ENCODE measurements at regions not wholly inside any gene's neighbourhood (a gene's known extent, or its start where the extent isn't known, plus 50 kb on each side); places are given as distances from the start of the nearest gene placed in this dataset.

GRCh38 chrX:84933956-84934556 lies 69.6 kb upstream of the APOOL start:
- WGBS, 2 experiments (ENCODE audit: extremely low coverage in 1 of 2, insufficient coverage in 1 of 2, insufficient read length in 1 of 2, insufficient replicate concordance in 2 of 2, low coverage in 1 of 2, low lambda C conversion rate in 2 of 2, missing lambda C conversion rate in 1 of 2): 95% methylated on average over 11 of the region's 46 CpGs; no CpG with 5 or more reads in 1 of the 2 experiments
- no peak overlapping the region for H2BK15ac ChIP-seq (ENCODE audit: low read length)
- no peaks in the 10 kb centered on the region for H4K20me1 ChIP-seq (replicated peaks in 1 of 2; ENCODE audit: control insufficient read depth in 1 of 2, insufficient read depth in 2 of 2, low read length in 2 of 2)
- ChIA-PET POLR2A (ENCODE audit: partially characterized antibody) (no interaction called here), CTCF (ENCODE audit: partially characterized antibody) (no interaction called here)
- no peak overlapping the region for H4K8ac ChIP-seq (ENCODE audit: extremely low read depth, insufficient read depth, low read length)
- H3K79me2 ChIP-seq (ENCODE audit: control insufficient read depth in 1 of 2, insufficient read depth in 2 of 2, low read length in 2 of 2): no peaks in the 10 kb centered on the region
- no peaks in the 10 kb centered on the region for H3K9me3 ChIP-seq (ENCODE audit: insufficient read depth in 2 of 2, low read depth in 1 of 2, low read length in 1 of 2)
- H3K4me2 ChIP-seq (ENCODE audit: insufficient read depth in 1 of 2, low read depth in 2 of 2, low read length in 2 of 2): no peak overlapping the region
- no peaks in the 10 kb centered on the region for H3K23me2 ChIP-seq (ENCODE audit: low read depth, low read length)
- no peak overlapping the region for H2BK12ac ChIP-seq (ENCODE audit: low read depth, low read length)
- H2BK20ac ChIP-seq (ENCODE audit: low read length): no peak overlapping the region
- H3K79me1 ChIP-seq (ENCODE audit: low read depth, low read length): no peaks in the 10 kb centered on the region
- FAIRE-seq (no peak), DNase-seq (ENCODE audit: low read depth in 1 of 2, low spot score in 2 of 2) (no peak)
- H3K9ac ChIP-seq (replicated peaks in 1 of 4; ENCODE audit: extremely low read depth in 1 of 4, low read depth in 3 of 4, low read length in 3 of 4): no peak overlapping the region
- no peak overlapping the region for H3K14ac ChIP-seq (ENCODE audit: insufficient read length)
- H3K27me3 ChIP-seq (replicated peaks in 1 of 4; ENCODE audit: control insufficient read depth in 3 of 4, extremely low read depth in 1 of 4, insufficient read depth in 3 of 4, low read length in 3 of 4): no peaks in the 10 kb centered on the region
- H3K56ac ChIP-seq (replicated peaks; ENCODE audit: insufficient read length, low read depth, low read length): no peak overlapping the region
- H3K27ac ChIP-seq (ENCODE audit: low read depth, low read length): no peak overlapping the region
- H3K36me3 ChIP-seq (ENCODE audit: control insufficient read depth in 2 of 4, insufficient read depth in 4 of 4, low read length in 3 of 4): no peaks in the 10 kb centered on the region
- no peak overlapping the region for H3K4me3 ChIP-seq (ENCODE audit: extremely low read depth in 1 of 4, insufficient read depth in 2 of 4, low read depth in 3 of 4, low read length in 4 of 4)
- H3K4me1 ChIP-seq (replicated peaks in 1 of 4; ENCODE audit: control insufficient read depth in 3 of 4, insufficient read depth in 4 of 4, low read length in 3 of 4): no peaks in the 10 kb centered on the region
- no peak overlapping the region for H3K18ac ChIP-seq (ENCODE audit: extremely low read depth, low read length)
- H4K91ac ChIP-seq (replicated peaks; ENCODE audit: insufficient read length, low read length): no peak overlapping the region
- no peak overlapping the region for H4K5ac ChIP-seq (ENCODE audit: insufficient read length, low read depth, low read length)
- no peak overlapping the region for H3K23ac ChIP-seq (ENCODE audit: insufficient read length)
- no peak overlapping the region for H2BK5ac ChIP-seq (ENCODE audit: low read depth, low read length)
- no peak overlapping the region for H2AFZ ChIP-seq (ENCODE audit: low read length)
- H3K4ac ChIP-seq (replicated peaks; ENCODE audit: insufficient read length, low read depth, low read length): no peak overlapping the region
- H2AK5ac ChIP-seq (ENCODE audit: low read depth, low read length): no peak overlapping the region
- no peak overlapping the region for H2BK120ac ChIP-seq (replicated peaks; ENCODE audit: low read depth, low read length)
- TF ChIP-seq CBX5 (IDR thresholded peaks at IDR 0.05; ENCODE audit: low read depth, low read length): no peak
- TF ChIP-seq ZNF274 (IDR thresholded peaks at IDR 0.05; ENCODE audit: borderline replicate concordance, extremely low read depth, low read length): no peak
- no peak for TF ChIP-seq GTF2F1 (IDR thresholded peaks at IDR 0.05; ENCODE audit: borderline replicate concordance, low read depth, low read length)
- TF ChIP-seq CHD1 (IDR thresholded peaks at IDR 0.05; ENCODE audit: low read depth, low read length): no peak
- TF ChIP-seq SP2 (IDR thresholded peaks at IDR 0.05; ENCODE audit: low read length): no peak
- TF ChIP-seq SRF (IDR thresholded peaks at IDR 0.05; ENCODE audit: low read depth, low read length): no peak
- TF ChIP-seq TAF1 (IDR thresholded peaks at IDR 0.05; ENCODE audit: low read depth, low read length): no peak
- TF ChIP-seq USF2 (IDR thresholded peaks at IDR 0.05; ENCODE audit: low read length): no peak
- TF ChIP-seq HDAC2 (IDR thresholded peaks at IDR 0.05; ENCODE audit: borderline replicate concordance in 1 of 2, low read depth in 2 of 2, low read length in 2 of 2): no peak
- TF ChIP-seq TBP (IDR thresholded peaks at IDR 0.05; ENCODE audit: low read depth, low read length): no peak
- no peak for TF ChIP-seq BCL11A (IDR thresholded peaks at IDR 0.05; ENCODE audit: low read depth in 2 of 2, low read length in 2 of 2)
- no peak for TF ChIP-seq CBX8 (IDR thresholded peaks at IDR 0.05; ENCODE audit: borderline replicate concordance, low read depth, low read length)
- TF ChIP-seq POLR2AphosphoS5 (IDR thresholded peaks at IDR 0.05; ENCODE audit: low read depth, low read length): no peak
- no peak for TF ChIP-seq TEAD4 (IDR thresholded peaks at IDR 0.05; ENCODE audit: low read depth, low read length)

Data from H1 (cell line).